ENCODE measurements at regions not wholly inside any gene's neighbourhood (a gene's known extent, or its start where the extent isn't known, plus 50 kb on each side); places are given as distances from the start of the nearest gene placed in this dataset.

GRCh38 chr4:138428611-138429010 is 186.5 kb upstream of the SLC7A11 start:
- H3K9me3 ChIP-seq = no peaks in the 10 kb centered on the region
- H3K36me3 ChIP-seq = no peaks in the 10 kb centered on the region
- no peak overlapping the region for H3K4me3 ChIP-seq
- TF ChIP-seq, protein P1, sequence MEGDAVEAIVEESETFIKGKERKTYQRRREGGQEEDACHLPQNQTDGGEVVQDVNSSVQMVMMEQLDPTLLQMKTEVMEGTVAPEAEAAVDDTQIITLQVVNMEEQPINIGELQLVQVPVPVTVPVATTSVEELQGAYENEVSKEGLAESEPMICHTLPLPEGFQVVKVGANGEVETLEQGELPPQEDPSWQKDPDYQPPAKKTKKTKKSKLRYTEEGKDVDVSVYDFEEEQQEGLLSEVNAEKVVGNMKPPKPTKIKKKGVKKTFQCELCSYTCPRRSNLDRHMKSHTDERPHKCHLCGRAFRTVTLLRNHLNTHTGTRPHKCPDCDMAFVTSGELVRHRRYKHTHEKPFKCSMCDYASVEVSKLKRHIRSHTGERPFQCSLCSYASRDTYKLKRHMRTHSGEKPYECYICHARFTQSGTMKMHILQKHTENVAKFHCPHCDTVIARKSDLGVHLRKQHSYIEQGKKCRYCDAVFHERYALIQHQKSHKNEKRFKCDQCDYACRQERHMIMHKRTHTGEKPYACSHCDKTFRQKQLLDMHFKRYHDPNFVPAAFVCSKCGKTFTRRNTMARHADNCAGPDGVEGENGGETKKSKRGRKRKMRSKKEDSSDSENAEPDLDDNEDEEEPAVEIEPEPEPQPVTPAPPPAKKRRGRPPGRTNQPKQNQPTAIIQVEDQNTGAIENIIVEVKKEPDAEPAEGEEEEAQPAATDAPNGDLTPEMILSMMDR (IDR thresholded peaks at IDR 0.05) = no peak
- TF ChIP-seq EP300 (IDR thresholded peaks at IDR 0.05) (no peak), POLR2A (IDR thresholded peaks at IDR 0.05) (no peak), POLR2AphosphoS5 (IDR thresholded peaks at IDR 0.05) (no peak)
- WGBS = 89% methylated on average over 4 of the region's 4 CpGs
- no peaks in the 10 kb centered on the region for H3K4me1 ChIP-seq
- H3K27me3 ChIP-seq = no peaks in the 10 kb centered on the region
- H3K27ac ChIP-seq = no peak overlapping the region
- no peak for DNase-seq (ENCODE audit: low spot score in 2 of 2)

DNA sequence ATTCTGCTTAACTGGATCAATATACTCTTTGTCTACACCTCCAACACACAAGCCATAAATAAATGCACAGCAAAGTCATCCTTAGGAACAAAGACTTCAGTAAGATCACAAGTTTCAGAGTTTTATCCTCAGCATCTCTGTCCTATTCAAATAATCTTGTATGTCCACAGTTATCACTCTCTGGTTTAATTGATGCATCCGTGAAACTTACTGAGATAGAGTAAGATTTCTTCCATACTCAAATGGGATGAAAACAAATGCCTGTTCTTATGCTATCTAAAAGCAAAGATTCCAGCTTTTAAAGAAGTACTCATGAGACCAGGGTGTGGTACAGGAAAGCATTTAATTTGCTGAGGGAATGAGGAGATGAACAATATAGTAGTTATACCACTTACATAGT is 184.6 kb upstream of the SLC7A11 start:
- 85% methylated on average over 1 of the region's 1 CpG for WGBS
- no peaks in the 10 kb centered on the region for H3K36me3 ChIP-seq
- no peaks in the 10 kb centered on the region for H3K9me3 ChIP-seq
- TF ChIP-seq EP300 (IDR thresholded peaks at IDR 0.05) = no peak
- H3K4me1 ChIP-seq = no peaks in the 10 kb centered on the region
- no peaks in the 10 kb centered on the region for H3K27me3 ChIP-seq
- H3K27ac ChIP-seq = no peak overlapping the region
- no peak overlapping the region for H3K4me3 ChIP-seq
- no peak for DNase-seq (ENCODE audit: low spot score in 2 of 2)

- DNase-seq (ENCODE audit: low spot score in 2 of 2) = no peak
- Histone ChIP-seq H3K9me3 (no peaks in the 10 kb centered on the region), H3K4me3 (no peak overlapping the region), H3K27me3 (no peaks in the 10 kb centered on the region), H3K4me1 (no peaks in the 10 kb centered on the region), H3K36me3 (no peaks in the 10 kb centered on the region), H3K27ac (no peak overlapping the region)
- WGBS = 84% methylated on average over 1 of the region's 1 CpG
- TF ChIP-seq POLR2AphosphoS5 (IDR thresholded peaks at IDR 0.05) = no peak
- TF ChIP-seq, protein P1 (IDR thresholded peaks at IDR 0.05) = no peak
- no peak for TF ChIP-seq POLR2A (IDR thresholded peaks at IDR 0.05)
These were observed 178.3 kb upstream of the SLC7A11 start for GRCh38 chr4:138420471-138420870.

GRCh38 chr4:138414202-138414601 is 172.1 kb upstream of the SLC7A11 start:
- DNase-seq (ENCODE audit: low spot score in 2 of 2) = no peak
- no peak overlapping the region for H3K27ac ChIP-seq
- no peaks in the 10 kb centered on the region for H3K9me3 ChIP-seq
- H3K4me1 ChIP-seq = no peaks in the 10 kb centered on the region
- TF ChIP-seq POLR2A (IDR thresholded peaks at IDR 0.05) (no peak), EP300 (IDR thresholded peaks at IDR 0.05) (no peak), POLR2AphosphoS5 (IDR thresholded peaks at IDR 0.05) (no peak)
- TF ChIP-seq, protein P1 (IDR thresholded peaks at IDR 0.05) = no peak
- H3K4me3 ChIP-seq = no peak overlapping the region
- H3K36me3 ChIP-seq = no peaks in the 10 kb centered on the region
- 85% methylated on average over 1 of the region's 1 CpG for WGBS
- no peaks in the 10 kb centered on the region for H3K27me3 ChIP-seq

DNA sequence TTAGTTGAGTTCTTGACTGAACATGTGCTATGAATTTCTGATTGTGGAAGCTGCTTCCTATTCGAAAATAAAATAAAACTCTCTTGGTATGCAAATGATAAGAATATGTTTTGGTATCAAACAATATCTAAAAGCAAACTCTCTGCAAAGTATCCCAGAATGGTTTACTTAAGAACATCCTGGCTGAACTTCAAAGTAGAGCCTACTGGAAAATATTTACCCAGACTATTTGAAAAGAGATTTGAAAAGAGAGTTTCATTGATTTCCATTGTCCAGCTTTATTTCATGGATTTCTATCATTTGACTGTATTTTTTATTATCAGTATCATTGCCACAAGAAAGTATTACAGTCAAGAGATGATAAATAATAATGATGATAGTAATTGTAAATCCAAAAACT is 171.1 kb upstream of the SLC7A11 start:
- WGBS = 64% methylated on average over 1 of the region's 1 CpG
- DNase-seq (ENCODE audit: low spot score in 2 of 2) = no peak
- no peaks in the 10 kb centered on the region for H3K36me3 ChIP-seq

More for the DNA sequence above, 171.1 kb upstream of the SLC7A11 start:
- no peaks in the 10 kb centered on the region for H3K9me3 ChIP-seq
- H3K4me3 ChIP-seq = no peak overlapping the region
- no peaks in the 10 kb centered on the region for H3K27me3 ChIP-seq
- H3K4me1 ChIP-seq = no peaks in the 10 kb centered on the region
- TF ChIP-seq POLR2AphosphoS5 (IDR thresholded peaks at IDR 0.05) (no peak), EP300 (IDR thresholded peaks at IDR 0.05) (no peak), POLR2A (IDR thresholded peaks at IDR 0.05) (no peak)
- TF ChIP-seq, protein P1 (IDR thresholded peaks at IDR 0.05) = no peak
- H3K27ac ChIP-seq = no peak overlapping the region
